ENCODE measurements at regions not wholly inside any gene's neighbourhood (a gene's known extent, or its start where the extent isn't known, plus 50 kb on each side); places are given as distances from the start of the nearest gene placed in this dataset.

- no peak overlapping the region for H3K4me3 ChIP-seq (ENCODE audit: low read length)
- no peak for TF ChIP-seq CTCF (conservative IDR thresholded peaks at IDR 0.05; ENCODE audit: low read length)
- no peak for DNase-seq (ENCODE audit: low read depth)
These were observed 358.2 kb downstream of the ADGRL2 start for GRCh38 chr1:82158981-82159380.

- DNase-seq (ENCODE audit: low read depth), result no peak
- TF ChIP-seq CTCF (conservative IDR thresholded peaks at IDR 0.05; ENCODE audit: low read length), result no peak
These were observed 353.7 kb downstream of the ADGRL2 start for GRCh38 chr1:82154219-82154970.

GRCh38 chr1:82153752-82154151 lies 353.0 kb downstream of the ADGRL2 start:
- no peak for DNase-seq (ENCODE audit: low read depth)
- TF ChIP-seq CTCF (conservative IDR thresholded peaks at IDR 0.05; ENCODE audit: low read length), result no peak
- H3K4me3 ChIP-seq (ENCODE audit: low read length), result no peak overlapping the region

More at GRCh38 chr1:82154219-82154970, 353.7 kb downstream of the ADGRL2 start:
- no peak overlapping the region for H3K4me3 ChIP-seq (ENCODE audit: low read length)

- DNase-seq (ENCODE audit: low read depth), result no peak
- TF ChIP-seq CTCF (conservative IDR thresholded peaks at IDR 0.05; ENCODE audit: low read length), result no peak
- H3K4me3 ChIP-seq (ENCODE audit: low read length), result no peak overlapping the region
These were observed 352.5 kb downstream of the ADGRL2 start for GRCh38 chr1:82153272-82153629.

GRCh38 chr1:82152356-82153271 lies 351.9 kb downstream of the ADGRL2 start:
- H3K4me3 ChIP-seq (ENCODE audit: low read length), result no peak overlapping the region
- TF ChIP-seq CTCF (conservative IDR thresholded peaks at IDR 0.05; ENCODE audit: low read length), result no peak
- DNase-seq (ENCODE audit: low read depth), result no peak

GRCh38 chr1:82145656-82146055 lies 344.9 kb downstream of the ADGRL2 start:
- no peak for DNase-seq (ENCODE audit: low read depth)
- H3K4me3 ChIP-seq (ENCODE audit: low read length), result no peak overlapping the region
- no peak for TF ChIP-seq CTCF (conservative IDR thresholded peaks at IDR 0.05; ENCODE audit: low read length)
